GM18873 (cell line): ENCODE measurements at regions not wholly inside any gene's neighbourhood (a gene's known extent, or its start where the extent isn't known, plus 50 kb on each side); places are given as distances from the start of the nearest gene placed in this dataset.

Experiments
- ATAC-seq: cut with Tn5 transposase; IDR thresholded peaks from one replicate; pipeline ENCODE4 v1.9.1; 2021; ENCODE audit warnings: mild to moderate bottlenecking, moderate library complexity, moderate number of reproducible peaks; ENCODE audit not compliant: unreplicated experiment, low FRiP score

DNA sequence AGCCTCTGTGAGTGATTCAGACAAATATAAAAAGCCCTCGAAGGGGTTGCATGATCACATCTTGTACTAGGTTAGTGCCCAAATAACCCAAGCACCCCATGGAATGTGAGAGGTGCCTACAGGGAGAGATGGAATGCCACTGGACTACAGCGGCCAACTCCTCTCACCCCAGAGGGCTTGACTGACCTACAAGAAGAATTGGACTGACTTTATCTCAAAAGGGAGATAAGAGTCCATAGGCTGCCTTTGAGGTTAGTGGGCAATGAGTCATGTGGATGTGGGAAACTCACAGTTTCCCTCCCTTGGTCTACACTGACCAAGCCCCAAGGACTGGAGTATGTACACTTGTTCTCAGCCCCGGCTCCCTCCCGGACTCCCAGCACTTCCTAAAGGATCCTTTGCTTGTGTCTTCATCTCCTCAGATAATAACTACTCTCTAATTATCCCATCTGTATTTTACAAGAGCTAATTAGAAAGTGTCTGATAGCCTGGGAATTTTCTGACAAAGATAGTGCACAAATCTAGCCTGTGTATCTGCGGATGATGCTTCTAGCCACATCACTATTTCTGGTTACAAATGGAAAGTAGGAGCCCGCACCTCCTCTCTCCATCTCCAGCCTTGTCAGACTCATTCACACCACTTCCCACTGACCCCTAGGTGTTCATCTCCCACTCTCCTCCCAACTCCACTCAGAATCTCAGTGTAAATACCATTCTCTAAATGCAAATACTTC is 547.8 kb upstream of the TBL1XR1 start:
- no peak for ATAC-seq

DNA sequence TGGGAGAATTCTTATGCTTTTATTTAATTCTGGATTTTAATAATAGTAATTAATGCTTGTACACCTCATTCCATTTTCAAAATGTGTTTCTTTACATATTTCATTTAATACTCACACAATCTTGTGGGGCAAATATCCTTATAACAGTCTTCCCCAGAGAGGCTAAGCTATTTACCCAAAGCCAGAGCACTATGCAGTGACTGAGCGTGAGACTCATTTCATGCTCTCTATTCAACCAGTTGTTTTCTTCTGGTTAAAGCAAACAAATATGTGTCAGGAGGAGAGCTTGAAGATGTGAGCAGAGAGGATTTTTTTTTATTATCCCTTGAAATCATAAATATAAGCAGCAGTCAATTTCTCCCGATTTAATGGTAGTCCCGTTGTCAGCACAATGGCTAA is 548.3 kb upstream of the TBL1XR1 start:
- no peak for ATAC-seq

DNA sequence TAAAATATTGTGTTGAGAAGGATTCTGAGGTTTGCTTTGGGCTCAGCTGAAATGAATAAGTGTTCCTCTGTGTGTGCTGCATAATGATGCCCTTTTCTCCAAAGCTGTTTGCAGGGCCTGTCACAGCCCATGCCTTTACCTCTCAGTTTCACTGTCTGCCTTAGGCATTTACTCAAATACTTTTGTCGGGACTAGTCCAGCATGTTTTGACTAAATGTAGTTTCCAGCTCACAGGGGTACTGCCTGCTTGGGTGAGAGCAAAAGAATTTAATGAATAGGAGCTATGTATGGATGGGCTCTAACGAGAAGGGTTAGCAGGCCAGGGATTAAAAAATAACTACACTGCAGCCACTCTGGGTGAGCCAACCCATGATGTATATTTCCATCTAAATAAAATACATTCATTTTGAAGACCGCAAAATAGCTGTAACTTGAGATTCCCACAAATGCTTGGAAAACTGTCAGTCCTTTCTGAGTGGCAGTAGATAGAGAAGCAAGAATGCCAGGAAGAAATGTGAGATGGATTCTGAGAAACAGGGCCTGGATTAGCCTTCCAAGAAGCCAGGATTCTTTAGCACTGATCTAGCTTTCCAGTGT is 549.2 kb upstream of the TBL1XR1 start:
- ATAC-seq = no peak

DNA sequence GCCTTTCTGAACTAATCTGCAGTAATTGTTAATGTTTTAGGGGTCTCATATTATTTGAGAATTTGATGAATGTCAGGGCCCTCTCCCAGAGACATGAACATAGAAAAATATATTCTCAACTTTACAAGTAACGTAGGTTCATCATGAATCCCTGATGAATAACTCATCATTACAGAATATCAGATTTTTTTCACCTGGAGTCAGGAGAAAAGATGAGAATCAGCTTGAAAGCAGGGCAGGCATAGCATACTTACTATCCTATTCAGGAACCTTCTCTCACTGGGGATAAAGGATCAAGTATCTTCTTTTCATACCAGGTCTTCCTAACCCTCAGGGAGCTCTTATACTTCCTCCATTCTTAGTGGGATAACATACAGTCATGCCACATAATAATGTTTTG is 552.6 kb upstream of the TBL1XR1 start:
- ATAC-seq = no peak

DNA sequence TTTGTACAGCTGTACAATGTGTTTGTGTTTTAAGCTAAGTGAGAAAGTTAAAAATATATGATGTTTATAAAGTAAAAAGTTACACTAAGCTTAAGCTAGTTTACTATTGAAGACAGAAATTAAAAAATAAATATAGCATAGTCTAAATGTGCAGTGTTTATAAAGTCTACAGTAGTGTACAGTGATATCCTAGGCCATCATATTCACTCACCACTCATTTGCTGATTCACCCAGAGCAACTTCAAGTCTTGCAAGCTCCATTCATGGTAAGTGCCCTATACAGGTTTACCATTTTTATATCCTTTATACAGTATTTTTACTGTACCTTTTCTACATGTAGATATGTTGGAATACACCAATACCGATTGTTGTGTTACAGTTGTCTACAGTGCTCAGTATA is 553.2 kb upstream of the TBL1XR1 start:
- ATAC-seq = no peak

DNA sequence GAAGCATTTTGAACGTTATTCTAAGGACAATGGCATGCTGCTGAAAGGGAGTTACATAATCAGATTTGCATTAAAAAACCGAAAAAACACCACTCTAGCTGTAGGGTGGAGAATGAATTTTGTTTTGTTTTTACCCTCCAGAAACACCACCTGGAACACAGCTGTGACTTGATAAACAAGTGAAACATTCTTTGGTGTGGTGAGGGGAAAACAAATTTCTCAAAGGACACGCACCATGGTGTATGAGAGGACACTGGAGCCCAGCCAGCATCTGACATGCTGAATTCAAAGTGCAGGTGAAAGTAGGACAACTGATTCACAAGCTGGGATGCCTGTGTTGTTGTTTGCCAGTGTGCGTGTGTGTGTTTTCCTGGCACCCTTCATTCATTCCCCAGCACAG is 554.5 kb upstream of the TBL1XR1 start:
- ATAC-seq = no peak

GRCh38 chr3:177752831-177753230 is 555.5 kb upstream of the TBL1XR1 start:
- no peak for ATAC-seq

DNA sequence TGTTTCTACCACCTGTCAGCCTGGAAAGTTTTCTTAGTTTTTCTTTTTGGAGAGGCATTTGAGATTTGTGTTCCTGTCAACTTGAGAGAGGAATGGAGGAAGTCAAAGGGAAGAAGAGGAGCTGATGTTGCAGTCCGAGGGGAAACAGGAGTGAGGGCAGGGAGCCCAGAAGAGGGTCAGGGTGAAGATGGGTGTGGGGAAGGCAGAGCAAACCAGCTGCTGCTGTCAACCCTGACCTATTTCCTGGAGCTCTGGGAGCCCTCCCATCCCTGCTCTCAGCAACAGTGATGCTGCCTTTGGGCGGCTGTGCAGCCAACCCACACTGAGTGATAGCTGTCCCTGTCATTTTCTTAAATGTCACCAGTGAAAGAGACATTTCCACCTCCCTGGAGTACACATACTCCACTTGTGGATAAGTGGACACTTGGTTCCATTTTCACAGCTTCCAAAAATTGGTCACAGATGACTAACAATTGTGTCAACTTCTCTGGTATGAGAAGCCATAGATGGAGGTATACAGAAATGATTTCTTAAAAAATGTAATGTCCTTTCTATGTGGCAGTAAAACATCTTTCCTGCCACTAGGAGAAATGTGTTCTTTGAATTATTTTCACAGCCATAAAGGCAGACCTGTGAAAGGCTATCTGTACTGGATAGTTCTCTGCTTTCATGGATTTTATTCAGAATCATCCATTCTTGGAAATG is 556.3 kb upstream of the TBL1XR1 start:
- no peak for ATAC-seq

GRCh38 chr3:177754508-177754921 is 557.2 kb upstream of the TBL1XR1 start:
- no peak for ATAC-seq

DNA sequence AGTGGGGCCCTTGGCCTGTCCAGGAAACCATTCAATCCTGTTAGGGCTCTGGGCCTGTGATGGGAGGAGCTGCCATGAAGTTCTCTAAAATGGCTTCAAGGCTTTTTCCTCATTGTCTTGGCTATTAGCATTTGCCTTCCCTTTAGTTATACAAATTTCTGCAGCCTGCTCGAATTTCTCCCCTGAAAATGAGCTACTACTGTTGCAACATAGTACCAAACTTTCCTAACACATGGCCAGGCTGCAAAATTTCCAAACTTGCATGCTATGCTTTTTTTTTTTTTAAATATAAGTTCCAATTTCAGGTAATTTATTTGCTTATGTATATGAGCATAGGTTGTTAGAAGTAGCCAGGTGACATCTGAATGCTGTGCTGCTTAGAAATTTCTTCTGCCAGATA is 560.8 kb upstream of the TBL1XR1 start:
- no peak for ATAC-seq

- ATAC-seq = no peak
Observed at GRCh38 chr3:177760803-177761202, 563.5 kb upstream of the TBL1XR1 start.

GRCh38 chr3:177764377-177764912 is 567.2 kb upstream of the TBL1XR1 start:
- no peak for ATAC-seq

DNA sequence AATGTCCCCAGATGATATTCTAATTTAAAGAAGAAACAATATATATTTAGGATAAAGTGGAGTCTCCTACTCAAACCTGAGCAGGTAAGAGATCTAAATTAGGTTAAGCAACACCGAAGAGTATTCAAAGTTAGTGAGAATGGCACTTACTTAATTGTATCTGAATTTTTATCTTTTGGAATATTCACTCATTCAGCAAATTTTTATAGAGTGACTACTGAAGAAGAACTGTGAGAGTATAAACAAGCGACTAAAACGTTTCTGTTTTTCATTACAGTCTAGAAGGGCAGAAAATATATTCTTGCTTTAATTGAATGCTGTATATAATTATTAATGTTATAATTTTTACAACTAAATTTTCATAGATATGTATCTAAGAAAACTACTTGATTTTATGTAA is 567.7 kb upstream of the TBL1XR1 start:
- no peak for ATAC-seq

DNA sequence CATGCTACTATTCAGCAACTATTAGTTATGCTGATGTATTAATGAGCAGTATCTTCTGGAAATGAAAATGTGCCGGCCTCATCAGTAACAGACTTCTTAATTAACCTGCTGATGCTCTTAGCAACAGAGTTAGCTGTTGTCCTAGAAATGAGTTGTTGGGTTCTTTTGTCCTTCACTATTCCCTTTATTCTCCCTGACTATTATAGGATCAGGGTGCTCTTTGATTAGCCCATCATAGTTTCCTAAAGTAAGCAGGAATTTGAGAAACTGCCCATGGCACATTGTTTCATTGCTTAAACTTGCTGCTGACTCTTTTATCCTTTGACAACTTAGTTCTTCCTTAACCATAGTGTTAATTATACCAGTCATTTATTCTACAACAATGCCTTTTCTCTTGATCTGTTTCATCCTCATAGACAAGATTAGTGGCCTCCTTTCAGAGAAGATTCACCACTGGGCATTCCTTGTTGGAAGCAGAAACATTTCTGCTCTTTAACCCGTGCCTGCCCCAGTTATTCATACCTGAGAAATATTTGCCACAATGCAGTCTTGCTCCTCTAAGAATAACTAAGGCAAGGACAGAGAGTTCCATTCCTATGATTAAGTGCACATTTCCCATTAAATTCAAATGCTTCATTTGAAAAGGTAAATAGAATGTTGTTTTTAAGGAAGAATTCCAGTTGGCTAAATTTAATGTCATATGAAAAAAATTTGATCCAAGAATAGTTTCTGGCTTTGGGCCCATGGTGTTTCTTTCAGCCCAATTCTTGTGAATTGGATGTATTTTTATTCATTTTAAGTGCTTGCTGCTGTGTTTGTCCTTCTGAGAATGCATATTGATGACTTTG is 573.3 kb upstream of the TBL1XR1 start:
- no peak for ATAC-seq

- ATAC-seq = no peak
Observed at GRCh38 chr3:177771780-177772179, 574.5 kb upstream of the TBL1XR1 start.

DNA sequence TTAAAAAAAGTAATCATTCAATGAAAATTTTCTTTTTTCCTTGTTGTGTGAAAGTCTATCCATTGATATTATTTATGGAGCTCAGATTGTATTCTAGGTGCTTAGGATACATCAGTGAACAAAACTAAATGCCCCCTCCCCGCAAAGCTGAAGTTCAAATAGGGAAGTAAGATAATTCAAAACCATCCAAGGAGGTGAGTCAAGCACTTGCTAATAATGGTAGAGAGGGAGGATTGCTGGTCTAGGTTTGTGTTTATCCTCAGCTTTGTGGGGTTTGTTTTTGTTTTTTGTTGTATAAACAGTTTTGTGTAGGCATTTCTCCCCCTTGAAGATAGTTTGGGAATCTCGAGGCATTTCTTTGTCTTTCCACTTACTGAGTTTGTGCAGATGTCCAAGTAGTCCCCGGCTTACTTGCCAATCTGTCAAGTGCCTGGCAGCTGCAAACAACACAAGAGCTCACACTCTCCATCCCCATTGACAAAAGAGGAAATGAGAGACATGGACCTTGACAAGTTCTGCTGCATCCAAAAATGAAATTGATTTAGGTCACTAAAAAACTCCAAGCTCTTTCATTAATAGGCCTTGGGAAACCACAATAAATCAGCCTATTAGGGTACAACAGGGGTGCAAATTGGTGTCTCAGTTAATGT is 575.8 kb upstream of the TBL1XR1 start:
- no peak for ATAC-seq

DNA sequence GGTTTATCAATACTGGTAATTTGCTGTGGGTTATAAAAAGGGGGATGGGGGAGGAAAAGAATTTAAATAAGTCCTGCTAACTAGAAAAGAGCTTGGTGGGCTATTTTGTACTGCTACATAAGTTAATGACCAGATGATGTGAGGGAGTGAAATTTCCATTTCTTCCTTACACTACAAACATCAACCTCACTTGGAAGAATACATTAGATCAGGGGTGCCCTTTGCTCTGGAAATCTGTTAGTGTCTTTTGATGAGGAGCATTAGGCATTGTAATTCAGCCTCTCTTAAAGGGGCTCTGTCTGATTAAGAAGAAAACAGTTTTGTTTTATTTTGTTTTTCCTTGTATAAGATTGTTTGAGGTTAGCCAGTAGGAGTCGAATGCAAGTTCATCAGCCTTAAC is 576.4 kb upstream of the TBL1XR1 start:
- no peak for ATAC-seq

- ATAC-seq = no peak
Observed at GRCh38 chr3:177776661-177777101, 579.4 kb upstream of the TBL1XR1 start.

GRCh38 chr3:177777699-177778098 is 580.4 kb upstream of the TBL1XR1 start:
- ATAC-seq = peak; percentile 60

- ATAC-seq = no peak
Observed at GRCh38 chr3:177778633-177779032, 581.4 kb upstream of the TBL1XR1 start.
